Suprapubic skin (tissue), 3 donors: ENCODE measurements at regions not wholly inside any gene's neighbourhood (a gene's known extent, or its start where the extent isn't known, plus 50 kb on each side); places are given as distances from the start of the nearest gene placed in this dataset.

Experiments
- POLR2A ChIP-seq, 2 donors: fragments of 450-650 bp; IDR thresholded peaks; one replicate each; pipeline ENCODE4 v1.6.1; 2017; ENCODE audit warnings: antibody characterized with exemption in 2 of 2, mild to moderate bottlenecking in 2 of 2, moderate library complexity in 2 of 2
- TF ChIP-seq, protein P1 (sequence below), 2 donors: fragments of 200-600 bp in 1 of 2; fragments of 450-650 bp in 1 of 2; sonication (generic) in 1 of 2; IDR thresholded peaks; one replicate each; pipeline ENCODE4 v1.5.1; 2016 to 2019; ENCODE audit warnings: antibody characterized with exemption in 2 of 2, mild to moderate bottlenecking in 1 of 2, moderate library complexity in 1 of 2

DNA sequence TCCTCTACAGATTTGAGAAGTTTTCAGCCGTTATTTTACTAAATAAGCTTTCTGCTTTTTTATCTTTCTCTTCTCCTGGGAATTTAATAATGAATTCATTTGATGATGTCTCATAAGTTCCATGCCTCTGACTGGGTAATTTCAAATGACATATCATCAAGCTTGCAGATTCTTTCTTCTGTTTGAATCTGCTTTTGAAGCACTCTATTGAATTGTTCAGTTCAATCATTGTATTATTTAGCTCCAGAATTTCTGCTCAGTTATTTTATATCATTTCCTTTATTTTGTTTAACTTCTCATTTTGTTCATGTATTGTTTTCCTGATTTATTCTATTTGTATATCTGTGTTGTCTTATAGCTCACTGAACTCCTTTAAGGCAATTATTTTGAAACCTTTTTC is 196.9 kb upstream of the CNTNAP2 start:
- TF ChIP-seq, protein P1, sequence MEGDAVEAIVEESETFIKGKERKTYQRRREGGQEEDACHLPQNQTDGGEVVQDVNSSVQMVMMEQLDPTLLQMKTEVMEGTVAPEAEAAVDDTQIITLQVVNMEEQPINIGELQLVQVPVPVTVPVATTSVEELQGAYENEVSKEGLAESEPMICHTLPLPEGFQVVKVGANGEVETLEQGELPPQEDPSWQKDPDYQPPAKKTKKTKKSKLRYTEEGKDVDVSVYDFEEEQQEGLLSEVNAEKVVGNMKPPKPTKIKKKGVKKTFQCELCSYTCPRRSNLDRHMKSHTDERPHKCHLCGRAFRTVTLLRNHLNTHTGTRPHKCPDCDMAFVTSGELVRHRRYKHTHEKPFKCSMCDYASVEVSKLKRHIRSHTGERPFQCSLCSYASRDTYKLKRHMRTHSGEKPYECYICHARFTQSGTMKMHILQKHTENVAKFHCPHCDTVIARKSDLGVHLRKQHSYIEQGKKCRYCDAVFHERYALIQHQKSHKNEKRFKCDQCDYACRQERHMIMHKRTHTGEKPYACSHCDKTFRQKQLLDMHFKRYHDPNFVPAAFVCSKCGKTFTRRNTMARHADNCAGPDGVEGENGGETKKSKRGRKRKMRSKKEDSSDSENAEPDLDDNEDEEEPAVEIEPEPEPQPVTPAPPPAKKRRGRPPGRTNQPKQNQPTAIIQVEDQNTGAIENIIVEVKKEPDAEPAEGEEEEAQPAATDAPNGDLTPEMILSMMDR (IDR thresholded peaks at IDR 0.05): no peak
- TF ChIP-seq POLR2A (IDR thresholded peaks at IDR 0.05): no peak
